H9 (cell line): ENCODE measurements at regions not wholly inside any gene's neighbourhood (a gene's known extent, or its start where the extent isn't known, plus 50 kb on each side); places are given as distances from the start of the nearest gene placed in this dataset.

Experiments used
- DNase-seq: peaks from one replicate; pipeline ENCODE4 v3.0.0-alpha.2; 2017
- H2AFZ ChIP-seq: one replicate; pipeline ENCODE4 v1.6.1; 2013; ENCODE audit warnings: mild to moderate bottlenecking, low read length, control low read depth, moderate library complexity
- H2AK5ac ChIP-seq: 2 replicates; pipeline ENCODE4 v1.6.1; 2013; ENCODE audit warnings: low read length, control low read depth, mixed read lengths; ENCODE audit not compliant: insufficient read length
- H2BK120ac ChIP-seq: one replicate; pipeline ENCODE4 v1.6.1; 2013; ENCODE audit warnings: low read depth, mild to moderate bottlenecking, low read length, control low read depth, inconsistent platforms; ENCODE audit not compliant: poor library complexity, severe bottlenecking
- H2BK12ac ChIP-seq: 2 replicates; pipeline ENCODE4 v1.6.1; 2013; ENCODE audit warnings: low read length, control low read depth, mixed read lengths, low read depth; ENCODE audit not compliant: insufficient read length
- H2BK15ac ChIP-seq: 2 replicates; pipeline ENCODE4 v1.6.1; 2013; ENCODE audit warnings: low read depth, low read length, control low read depth
- H2BK20ac ChIP-seq: one replicate; pipeline ENCODE4 v1.6.1; 2013; ENCODE audit warnings: low read depth, mild to moderate bottlenecking, low read length, control low read depth, inconsistent platforms; ENCODE audit not compliant: poor library complexity, severe bottlenecking
- H2BK5ac ChIP-seq: 2 replicates; pipeline ENCODE4 v1.6.1; 2013; ENCODE audit warnings: low read length, control low read depth, mixed read lengths; ENCODE audit not compliant: insufficient read length
- H3K14ac ChIP-seq: 2 replicates; pipeline ENCODE4 v1.6.1; 2013; ENCODE audit warnings: low read length, control low read depth; ENCODE audit not compliant: insufficient read depth
- H3K18ac ChIP-seq: 2 replicates; pipeline ENCODE4 v1.6.1; 2013; ENCODE audit warnings: low read depth, mild to moderate bottlenecking, mixed read lengths, low read length, control low read depth; ENCODE audit not compliant: insufficient read length
- H3K23ac ChIP-seq: 2 replicates; pipeline ENCODE4 v1.6.1; 2013; ENCODE audit warnings: low read length, control low read depth, mixed read lengths, low read depth; ENCODE audit not compliant: insufficient read length
- H3K23me2 ChIP-seq: 2 replicates; pipeline ENCODE4 v1.6.1; 2013; ENCODE audit warnings: low read depth, mild to moderate bottlenecking, mixed read lengths, low read length, control low read depth; ENCODE audit not compliant: insufficient read length, poor library complexity, severe bottlenecking
- H3K27ac ChIP-seq: 2 replicates; pipeline ENCODE4 v1.5.1; 2013; ENCODE audit warnings: low read length, control low read depth, mixed read lengths, low read depth; ENCODE audit not compliant: insufficient read length
- H3K27me3 ChIP-seq: 2 replicates; pipeline ENCODE4 v1.6.1; 2013; ENCODE audit warnings: low read length, control low read depth, inconsistent platforms; ENCODE audit not compliant: insufficient read depth
- H3K4ac ChIP-seq: 2 replicates; pipeline ENCODE4 v1.6.1; 2013; ENCODE audit warnings: low read depth, mild to moderate bottlenecking, control low read depth, inconsistent platforms, low read length, moderate library complexity
- H3K4me1 ChIP-seq: 2 replicates; pipeline ENCODE4 v1.6.1; 2013; ENCODE audit warnings: low read length, control low read depth, inconsistent platforms; ENCODE audit not compliant: insufficient read depth
- H3K4me2 ChIP-seq: 2 replicates; pipeline ENCODE4 v1.6.1; 2013; ENCODE audit warnings: low read length, control low read depth, mixed read lengths; ENCODE audit not compliant: insufficient read length, insufficient read depth
- H3K56ac ChIP-seq: 2 replicates; pipeline ENCODE4 v1.6.1; 2013; ENCODE audit warnings: low read depth, mild to moderate bottlenecking, mixed read lengths, low read length, control low read depth; ENCODE audit not compliant: insufficient read length
- H3K79me1 ChIP-seq: 2 replicates; pipeline ENCODE4 v1.6.1; 2013; ENCODE audit warnings: low read depth, mild to moderate bottlenecking, moderate library complexity, low read length, control low read depth, inconsistent platforms; ENCODE audit not compliant: insufficient read depth, poor library complexity, severe bottlenecking
- H3K79me2 ChIP-seq: 2 replicates; pipeline ENCODE4 v1.6.1; 2013; ENCODE audit warnings: low read length, control low read depth, inconsistent platforms; ENCODE audit not compliant: insufficient read depth
- H3K9ac ChIP-seq: 2 replicates; pipeline ENCODE4 v1.6.1; 2013; ENCODE audit warnings: low read length, control low read depth, mixed read lengths; ENCODE audit not compliant: insufficient read length; ENCODE audit errors: extremely low read depth
- H3K9me3 ChIP-seq: one replicate; pipeline ENCODE4 v1.6.1; 2013; ENCODE audit warnings: low read depth, low read length, inconsistent platforms; ENCODE audit not compliant: control insufficient read depth
- H3T11ph ChIP-seq: one replicate; pipeline ENCODE4 v1.6.1; 2013; ENCODE audit warnings: mild to moderate bottlenecking, low read length, control low read depth, inconsistent platforms
- H4K20me1 ChIP-seq: one replicate; pipeline ENCODE4 v1.6.1; 2013; ENCODE audit not compliant: control insufficient read depth, insufficient read length, insufficient read depth
- H4K5ac ChIP-seq: 2 replicates; pipeline ENCODE4 v1.6.1; 2013; ENCODE audit warnings: low read depth, mild to moderate bottlenecking, mixed read lengths, low read length, control low read depth; ENCODE audit not compliant: insufficient read length
- H4K8ac ChIP-seq: replicated peaks from 2 replicates; pipeline ENCODE4 v1.6.1; 2013; ENCODE audit warnings: low read length, control low read depth, mixed read lengths, low read depth; ENCODE audit not compliant: insufficient read length
- H4K91ac ChIP-seq: 2 replicates; pipeline ENCODE4 v1.6.1; 2013; ENCODE audit warnings: low read depth, mild to moderate bottlenecking, moderate library complexity, mixed read lengths, low read length, control low read depth; ENCODE audit not compliant: insufficient read length
- H3K27ac Mint-ChIP-seq, 3 experiments: 2 replicates in 2 of 3; 3 replicates in 1 of 3; pipeline ENCODE4 v1.8.0; 2020 to 2021; ENCODE audit warnings: mixed read lengths in 3 of 3, mild to moderate bottlenecking in 1 of 3, moderate library complexity in 1 of 3
- H3K27me3 Mint-ChIP-seq: 2 replicates; pipeline ENCODE4 v1.8.0; 2021; ENCODE audit warnings: low read depth, mild to moderate bottlenecking, moderate library complexity, mixed read lengths
- H3K36me3 Mint-ChIP-seq, 3 experiments: 2 replicates in 2 of 3; 3 replicates in 1 of 3; pipeline ENCODE4 v1.8.0; 2020 to 2021; ENCODE audit warnings: low read depth in 3 of 3, mixed read lengths in 3 of 3; ENCODE audit not compliant: insufficient read depth in 1 of 3
- H3K4me1 Mint-ChIP-seq, 2 experiments: 2 replicates each; pipeline ENCODE4 v1.8.0; 2020; ENCODE audit warnings: mixed read lengths in 2 of 2
- H3K4me3 Mint-ChIP-seq, 2 experiments: 2 replicates in 1 of 2; 3 replicates in 1 of 2; pipeline ENCODE4 v1.8.0; 2020 to 2021; ENCODE audit warnings: mild to moderate bottlenecking in 2 of 2, mixed read lengths in 2 of 2, moderate library complexity in 1 of 2
- H3K9me3 Mint-ChIP-seq, 2 experiments: 2 replicates in 1 of 2; 3 replicates in 1 of 2; pipeline ENCODE4 v1.8.0; 2020; ENCODE audit warnings: mild to moderate bottlenecking in 2 of 2, mixed read lengths in 2 of 2, moderate library complexity in 1 of 2
- WGBS: extraction: QIAGEN DNeasy Blood & Tissue Kit; methylation state at CpG from one replicate; pipeline ENCODE4 v1.1.7; 2013; ENCODE audit warnings: missing lambda C conversion rate, low lambda C conversion rate, mixed read lengths; ENCODE audit not compliant: insufficient read length; ENCODE audit errors: extremely low coverage; 5-methylcytosine and 5-hydroxymethylcytosine counted together
- TF ChIP-seq, protein P1 (sequence below): fragments of 200-600 bp; sonication (generic); conservative IDR thresholded peaks from 3 replicates; pipeline ENCODE4 v1.8.0; 2021; ENCODE audit warnings: antibody characterized with exemption, mild to moderate bottlenecking

- Mint-ChIP-seq H3K4me1 (peaks cover 2 to 5% of the 10 kb centered on the region in 2 experiments; a peak in 1 of 4 replicates), H3K4me3 (no peak overlapping the region), H3K36me3 (no peaks in the 10 kb centered on the region; a peak in 1 of 7 replicates), H3K27ac (no peak overlapping the region), H3K9me3 (peaks cover 7 to 11% of the 10 kb centered on the region in 2 experiments; a peak in 4 of 5 replicates), H3K27me3 (peaks cover 5% of the 10 kb centered on the region)
- no peak overlapping the region for H3K4me2 ChIP-seq
- no peak overlapping the region for H4K5ac ChIP-seq
- no peak for DNase-seq
- H4K8ac ChIP-seq: no peak overlapping the region
- no peaks in the 10 kb centered on the region for H3K79me1 ChIP-seq
- no peak overlapping the region for H2BK5ac ChIP-seq
- no peak overlapping the region for H3K23ac ChIP-seq
- H2AK5ac ChIP-seq: no peak overlapping the region
- H3K14ac ChIP-seq: no peak overlapping the region
- H3T11ph ChIP-seq: no peak overlapping the region
- no peak overlapping the region for H2BK20ac ChIP-seq
- H3K79me2 ChIP-seq: no peaks in the 10 kb centered on the region
- H4K91ac ChIP-seq: no peak overlapping the region
- TF ChIP-seq, protein P1, sequence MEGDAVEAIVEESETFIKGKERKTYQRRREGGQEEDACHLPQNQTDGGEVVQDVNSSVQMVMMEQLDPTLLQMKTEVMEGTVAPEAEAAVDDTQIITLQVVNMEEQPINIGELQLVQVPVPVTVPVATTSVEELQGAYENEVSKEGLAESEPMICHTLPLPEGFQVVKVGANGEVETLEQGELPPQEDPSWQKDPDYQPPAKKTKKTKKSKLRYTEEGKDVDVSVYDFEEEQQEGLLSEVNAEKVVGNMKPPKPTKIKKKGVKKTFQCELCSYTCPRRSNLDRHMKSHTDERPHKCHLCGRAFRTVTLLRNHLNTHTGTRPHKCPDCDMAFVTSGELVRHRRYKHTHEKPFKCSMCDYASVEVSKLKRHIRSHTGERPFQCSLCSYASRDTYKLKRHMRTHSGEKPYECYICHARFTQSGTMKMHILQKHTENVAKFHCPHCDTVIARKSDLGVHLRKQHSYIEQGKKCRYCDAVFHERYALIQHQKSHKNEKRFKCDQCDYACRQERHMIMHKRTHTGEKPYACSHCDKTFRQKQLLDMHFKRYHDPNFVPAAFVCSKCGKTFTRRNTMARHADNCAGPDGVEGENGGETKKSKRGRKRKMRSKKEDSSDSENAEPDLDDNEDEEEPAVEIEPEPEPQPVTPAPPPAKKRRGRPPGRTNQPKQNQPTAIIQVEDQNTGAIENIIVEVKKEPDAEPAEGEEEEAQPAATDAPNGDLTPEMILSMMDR: no peak
- H3K9me3 ChIP-seq: no peaks in the 10 kb centered on the region
- H2BK12ac ChIP-seq: no peak overlapping the region
- H3K4me1 ChIP-seq: no peaks in the 10 kb centered on the region
- WGBS: no CpG with 5 or more reads among the region's 5 CpGs
- H2BK15ac ChIP-seq: no peak overlapping the region
- no peaks in the 10 kb centered on the region for H3K23me2 ChIP-seq
- H3K18ac ChIP-seq: no peak overlapping the region
- no peak overlapping the region for H2BK120ac ChIP-seq
- no peak overlapping the region for H3K56ac ChIP-seq
- H4K20me1 ChIP-seq: no peaks in the 10 kb centered on the region
- H3K9ac ChIP-seq: no peak overlapping the region
- H2AFZ ChIP-seq: no peak overlapping the region
- no peaks in the 10 kb centered on the region for H3K27me3 ChIP-seq
- no peak overlapping the region for H3K4ac ChIP-seq
- H3K27ac ChIP-seq: no peak overlapping the region
Observed at GRCh38 chr2:9742601-9743000, 100.7 kb upstream of the TAF1B start.
